IMR-90 (cell line): ENCODE measurements at regions not wholly inside any gene's neighbourhood (a gene's known extent, or its start where the extent isn't known, plus 50 kb on each side); places are given as distances from the start of the nearest gene placed in this dataset.
A peak's percentile ranks its signal among the peaks of the same experiment; 100 is the strongest.

Experiments used
- BHLHE40 ChIP-seq: fragments of 150-350 bp; IDR thresholded peaks from 2 replicates; pipeline ENCODE4 v1.6.1; 2016; ENCODE audit warnings: mild to moderate bottlenecking, low read depth, low read length
- CEBPB ChIP-seq: IDR thresholded peaks from 2 replicates; pipeline ENCODE4 v1.6.1; 2012; ENCODE audit warnings: low read depth, low read length, improper control_type of control experiment
- CHD1 ChIP-seq: IDR thresholded peaks from 2 replicates; pipeline ENCODE4 v1.6.1; 2012; ENCODE audit warnings: low read depth, low read length, improper control_type of control experiment
- FOS ChIP-seq: fragments of 150-350 bp; IDR thresholded peaks from 2 replicates; pipeline ENCODE4 v1.6.1; 2016; ENCODE audit warnings: low read depth, low read length
- MAFK ChIP-seq: IDR thresholded peaks from 2 replicates; pipeline ENCODE4 v1.6.1; 2012; ENCODE audit warnings: low read depth, low read length, improper control_type of control experiment
- NFE2L2 ChIP-seq: fragments of 150-350 bp; IDR thresholded peaks from 2 replicates; pipeline ENCODE4 v1.6.1; 2016; ENCODE audit warnings: low read depth, mild to moderate bottlenecking, low read length
- POLR2A ChIP-seq: IDR thresholded peaks from 2 replicates; pipeline ENCODE4 v1.6.1; 2012; ENCODE audit warnings: mild to moderate bottlenecking, low read depth, low read length
- RAD21 ChIP-seq: IDR thresholded peaks from 2 replicates; pipeline ENCODE4 v1.6.1; 2012; ENCODE audit warnings: low read length, improper control_type of control experiment
- RCOR1 ChIP-seq: IDR thresholded peaks from 2 replicates; pipeline ENCODE4 v1.6.1; 2012; ENCODE audit warnings: mild to moderate bottlenecking, low read length, improper control_type of control experiment; ENCODE audit not compliant: insufficient replicate concordance
- RFX5 ChIP-seq: IDR thresholded peaks from 2 replicates; pipeline ENCODE4 v1.8.0; 2012; ENCODE audit warnings: low read depth, mild to moderate bottlenecking, low read length, moderate library complexity
- SMC3 ChIP-seq: fragments of 150-350 bp; IDR thresholded peaks from 2 replicates; pipeline ENCODE4 v1.6.1; 2016; ENCODE audit warnings: low read depth, mild to moderate bottlenecking, antibody characterized with exemption, low read length, moderate library complexity
- TF ChIP-seq, protein P1 (sequence below): conservative IDR thresholded peaks from 2 replicates; pipeline ENCODE4 v1.5.1; 2012; ENCODE audit warnings: mild to moderate bottlenecking, low read depth, low read length, improper control_type of control experiment
- TF ChIP-seq, protein P2 (sequence below): fragments of 150-350 bp; IDR thresholded peaks from 2 replicates; pipeline ENCODE4 v1.6.1; 2016; ENCODE audit warnings: low read depth, mild to moderate bottlenecking, low read length, moderate library complexity, borderline replicate concordance
- TF ChIP-seq, protein P3 (sequence below): fragments of 150-350 bp; IDR thresholded peaks from 2 replicates; pipeline ENCODE4 v1.6.1; 2017; ENCODE audit warnings: mild to moderate bottlenecking, antibody characterized with exemption, low read length, low read depth

DNA sequence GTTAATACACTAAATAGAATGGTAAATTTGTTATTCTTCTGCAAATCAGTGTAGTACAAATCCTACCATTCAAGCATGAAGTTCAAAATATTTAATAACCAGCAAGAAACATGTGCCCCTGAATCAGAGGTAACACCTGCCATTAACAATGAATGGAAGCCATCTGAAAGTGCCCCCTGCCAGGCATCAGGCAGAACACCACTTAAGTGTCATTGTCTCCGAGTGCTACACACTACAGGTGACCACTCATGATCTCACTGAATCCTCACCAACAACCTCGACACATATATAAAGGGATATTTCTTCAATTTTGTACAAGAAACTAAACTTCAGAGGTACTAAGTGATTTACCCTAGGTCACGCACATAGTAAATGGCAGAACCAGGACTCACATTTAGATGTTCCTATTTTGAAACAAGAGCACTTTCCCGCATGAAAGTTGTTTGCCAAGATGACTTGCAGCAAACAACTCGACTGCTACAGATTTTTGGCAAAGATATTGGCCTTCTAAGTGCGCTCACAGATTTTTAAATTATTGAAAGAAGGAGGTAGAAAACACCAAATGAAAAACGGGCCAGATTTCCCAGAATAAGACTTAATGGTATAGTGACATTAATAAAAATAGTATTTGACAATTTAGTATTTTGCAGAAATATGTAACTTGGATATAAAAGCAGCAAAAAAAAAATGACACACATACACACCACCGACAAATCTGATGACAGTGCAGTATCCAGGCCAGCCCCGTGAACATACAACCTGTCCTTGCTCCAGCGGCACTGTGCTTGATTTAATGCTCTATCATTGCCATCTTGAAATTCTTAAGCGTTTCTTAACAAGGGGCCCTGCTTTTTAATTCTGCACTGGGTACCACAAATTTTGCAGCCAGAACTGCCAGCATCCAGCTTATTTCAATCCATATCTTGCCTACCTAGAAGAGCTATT, 274.5 kb downstream of the ALDH8A1 start:
- TF ChIP-seq CEBPB, result no peak
- TF ChIP-seq POLR2A, result no peak
- TF ChIP-seq, protein P1, sequence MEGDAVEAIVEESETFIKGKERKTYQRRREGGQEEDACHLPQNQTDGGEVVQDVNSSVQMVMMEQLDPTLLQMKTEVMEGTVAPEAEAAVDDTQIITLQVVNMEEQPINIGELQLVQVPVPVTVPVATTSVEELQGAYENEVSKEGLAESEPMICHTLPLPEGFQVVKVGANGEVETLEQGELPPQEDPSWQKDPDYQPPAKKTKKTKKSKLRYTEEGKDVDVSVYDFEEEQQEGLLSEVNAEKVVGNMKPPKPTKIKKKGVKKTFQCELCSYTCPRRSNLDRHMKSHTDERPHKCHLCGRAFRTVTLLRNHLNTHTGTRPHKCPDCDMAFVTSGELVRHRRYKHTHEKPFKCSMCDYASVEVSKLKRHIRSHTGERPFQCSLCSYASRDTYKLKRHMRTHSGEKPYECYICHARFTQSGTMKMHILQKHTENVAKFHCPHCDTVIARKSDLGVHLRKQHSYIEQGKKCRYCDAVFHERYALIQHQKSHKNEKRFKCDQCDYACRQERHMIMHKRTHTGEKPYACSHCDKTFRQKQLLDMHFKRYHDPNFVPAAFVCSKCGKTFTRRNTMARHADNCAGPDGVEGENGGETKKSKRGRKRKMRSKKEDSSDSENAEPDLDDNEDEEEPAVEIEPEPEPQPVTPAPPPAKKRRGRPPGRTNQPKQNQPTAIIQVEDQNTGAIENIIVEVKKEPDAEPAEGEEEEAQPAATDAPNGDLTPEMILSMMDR, result no peak
- no peak for TF ChIP-seq RFX5
- TF ChIP-seq SMC3, result no peak
- no peak for TF ChIP-seq FOS
- TF ChIP-seq MAFK, result peak; percentile 79
- no peak for TF ChIP-seq RAD21
- no peak for TF ChIP-seq BHLHE40
- no peak for TF ChIP-seq CHD1
- TF ChIP-seq, protein P2, sequence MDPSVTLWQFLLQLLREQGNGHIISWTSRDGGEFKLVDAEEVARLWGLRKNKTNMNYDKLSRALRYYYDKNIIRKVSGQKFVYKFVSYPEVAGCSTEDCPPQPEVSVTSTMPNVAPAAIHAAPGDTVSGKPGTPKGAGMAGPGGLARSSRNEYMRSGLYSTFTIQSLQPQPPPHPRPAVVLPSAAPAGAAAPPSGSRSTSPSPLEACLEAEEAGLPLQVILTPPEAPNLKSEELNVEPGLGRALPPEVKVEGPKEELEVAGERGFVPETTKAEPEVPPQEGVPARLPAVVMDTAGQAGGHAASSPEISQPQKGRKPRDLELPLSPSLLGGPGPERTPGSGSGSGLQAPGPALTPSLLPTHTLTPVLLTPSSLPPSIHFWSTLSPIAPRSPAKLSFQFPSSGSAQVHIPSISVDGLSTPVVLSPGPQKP, result no peak
- TF ChIP-seq, protein P3, sequence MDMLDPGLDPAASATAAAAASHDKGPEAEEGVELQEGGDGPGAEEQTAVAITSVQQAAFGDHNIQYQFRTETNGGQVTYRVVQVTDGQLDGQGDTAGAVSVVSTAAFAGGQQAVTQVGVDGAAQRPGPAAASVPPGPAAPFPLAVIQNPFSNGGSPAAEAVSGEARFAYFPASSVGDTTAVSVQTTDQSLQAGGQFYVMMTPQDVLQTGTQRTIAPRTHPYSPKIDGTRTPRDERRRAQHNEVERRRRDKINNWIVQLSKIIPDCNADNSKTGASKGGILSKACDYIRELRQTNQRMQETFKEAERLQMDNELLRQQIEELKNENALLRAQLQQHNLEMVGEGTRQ, result no peak
- no peak for TF ChIP-seq RCOR1
- TF ChIP-seq NFE2L2, result no peak
